Cardiac fibroblast (primary cell): ENCODE measurements at regions not wholly inside any gene's neighbourhood (a gene's known extent, or its start where the extent isn't known, plus 50 kb on each side); places are given as distances from the start of the nearest gene placed in this dataset.

ENCODE experiments used
- DNase-seq, 2 donors: peaks; one replicate each; pipeline versions ENCODE4 v3.0.0 to v3.0.0-alpha.2; 2010; ENCODE audit warnings: low read depth in 2 of 2
- H3K4me3 ChIP-seq, 2 donors: replicated peaks in 1 of 2; 1 replicate in 1 of 2; 2 replicates in 1 of 2; pipeline ENCODE4 v1.5.1; 2011; ENCODE audit warnings: low read depth in 2 of 2, low read length in 2 of 2, mild to moderate bottlenecking in 2 of 2, moderate library complexity in 1 of 2
- CTCF ChIP-seq: IDR thresholded peaks from one replicate; pipeline ENCODE4 v1.5.1; 2011; ENCODE audit warnings: low read depth, mild to moderate bottlenecking, low read length, inconsistent platforms

- H3K4me3 ChIP-seq: no peak overlapping the region
- TF ChIP-seq CTCF: no peak
- no peak for DNase-seq
Observed at GRCh38 chr11:116644201-116644940, 128.4 kb downstream of the BUD13 start.

- no peak overlapping the region for H3K4me3 ChIP-seq
- TF ChIP-seq CTCF: no peak
- no peak for DNase-seq
Observed at GRCh38 chr11:116643521-116643920, 129.3 kb downstream of the BUD13 start.

GRCh38 chr11:116642902-116643301 is 129.9 kb downstream of the BUD13 start:
- no peak for DNase-seq
- TF ChIP-seq CTCF: no peak
- no peak overlapping the region for H3K4me3 ChIP-seq

- no peak for DNase-seq
- H3K4me3 ChIP-seq: no peak overlapping the region
- TF ChIP-seq CTCF: no peak
Observed at GRCh38 chr11:116642481-116642880, 130.3 kb downstream of the BUD13 start.

- peak; percentile 71 for TF ChIP-seq CTCF
- DNase-seq: peak; percentile 29 to 34
- H3K4me3 ChIP-seq: no peak overlapping the region
Observed at GRCh38 chr11:116641561-116642045, 131.2 kb downstream of the BUD13 start.

GRCh38 chr11:116640641-116641402 is 132.0 kb downstream of the BUD13 start:
- TF ChIP-seq CTCF: no peak
- no peak for DNase-seq
- H3K4me3 ChIP-seq: no peak overlapping the region
